OCI-LY3 (cell line): ENCODE measurements at regions not wholly inside any gene's neighbourhood (a gene's known extent, or its start where the extent isn't known, plus 50 kb on each side); places are given as distances from the start of the nearest gene placed in this dataset.

Experiments used
- H2AFZ ChIP-seq: fragments of 200-600, 300-600 bp; shearing (Covaris generic); 2 replicates; pipeline ENCODE4 v1.6.0; 2014; ENCODE audit warnings: antibody characterized with exemption, low read depth, low read length
- H3K27ac ChIP-seq: fragments of 200-600, 300-600 bp; sonication (generic); 2 replicates; pipeline ENCODE4 v1.5.1; 2014; ENCODE audit warnings: mild to moderate bottlenecking, low read length, moderate library complexity, mixed read lengths
- H3K27me3 ChIP-seq: fragments of 200-600, 300-600 bp; sonication (generic); 2 replicates; pipeline ENCODE4 v1.6.1; 2014; ENCODE audit warnings: low read depth, low read length, mixed read lengths
- H3K36me3 ChIP-seq: fragments of 200-600, 300-600 bp; sonication (generic); replicated peaks from 2 replicates; pipeline ENCODE3; 2014; ENCODE audit warnings: low read depth, low read length, mixed read lengths
- H3K4me1 ChIP-seq: fragments of 300-600, 200-600 bp; sonication (generic); 2 replicates; pipeline ENCODE4 v1.6.1; 2014; ENCODE audit warnings: low read length, mixed read lengths
- H3K4me2 ChIP-seq: fragments of 200-600, 300-600 bp; sonication (generic); 2 replicates; pipeline ENCODE4 v1.6.1; 2014; ENCODE audit warnings: low read length, mixed read lengths
- H3K4me3 ChIP-seq: fragments of 300-600, 200-600 bp; sonication (generic); 2 replicates; pipeline ENCODE4 v1.5.1; 2014; ENCODE audit warnings: antibody characterized with exemption, mild to moderate bottlenecking, low read length, moderate library complexity
- H3K79me2 ChIP-seq: fragments of 300-600, 200-600 bp; shearing (Covaris generic); 2 replicates; pipeline ENCODE4 v1.6.1; 2014; ENCODE audit warnings: mild to moderate bottlenecking, low read length, mixed read lengths
- H3K9ac ChIP-seq: fragments of 300-600, 200-600 bp; shearing (Covaris generic); 2 replicates; pipeline ENCODE4 v1.6.0; 2014; ENCODE audit warnings: mild to moderate bottlenecking, low read length, moderate library complexity
- H3K9me3 ChIP-seq: fragments of 200-600, 300-600 bp; shearing (Covaris generic); 2 replicates; pipeline ENCODE4 v1.6.1; 2014; ENCODE audit warnings: low read length, mixed read lengths; ENCODE audit not compliant: insufficient read depth
- H4K20me1 ChIP-seq: fragments of 200-600, 300-600 bp; sonication (generic); 2 replicates; pipeline ENCODE4 v1.6.1; 2016; ENCODE audit warnings: low read length, mixed read lengths; ENCODE audit not compliant: insufficient read depth
- EZH2phosphoT487 ChIP-seq: fragments of 200-600 bp; shearing (Covaris generic); IDR thresholded peaks from 2 replicates; pipeline ENCODE4 v1.6.1; 2018; ENCODE audit warnings: antibody characterized with exemption, mixed run types, low read depth
- TF ChIP-seq, protein P1 (sequence below): fragments of 200-600, 300-600 bp; sonication (generic); IDR thresholded peaks from 2 replicates; pipeline ENCODE4 v1.5.1; 2014; ENCODE audit warnings: antibody characterized with exemption, low read length, low read depth

DNA sequence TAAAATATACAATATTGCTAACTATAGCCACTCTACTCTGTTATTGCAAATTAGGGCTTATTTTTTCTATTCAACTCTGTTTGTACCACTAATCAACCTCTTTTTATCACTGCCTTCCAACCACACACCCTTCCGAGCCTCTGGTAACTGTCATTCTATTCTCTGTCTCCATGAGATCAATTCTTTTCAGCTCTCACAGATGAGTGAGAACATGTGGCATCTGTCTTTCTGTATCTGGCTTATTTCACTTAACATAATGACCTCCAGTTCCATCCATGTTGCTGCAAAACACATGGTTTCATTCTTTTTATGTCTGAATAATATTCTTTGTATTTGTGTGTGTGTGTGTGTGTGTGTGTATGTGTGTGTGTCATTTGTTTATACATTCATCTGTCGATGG lies 350.1 kb upstream of the DACH1 start:
- Histone ChIP-seq H3K4me1 (peaks cover 14% of the 10 kb centered on the region), H3K27me3 (no peaks in the 10 kb centered on the region), H3K4me2 (no peak overlapping the region), H3K27ac (no peak overlapping the region), H4K20me1 (no peaks in the 10 kb centered on the region), H2AFZ (no peak overlapping the region), H3K79me2 (no peaks in the 10 kb centered on the region), H3K36me3 (no peaks in the 10 kb centered on the region), H3K9ac (no peak overlapping the region), H3K4me3 (no peak overlapping the region), H3K9me3 (no peaks in the 10 kb centered on the region)
- TF ChIP-seq EZH2phosphoT487, result no peak
- TF ChIP-seq, protein P1, sequence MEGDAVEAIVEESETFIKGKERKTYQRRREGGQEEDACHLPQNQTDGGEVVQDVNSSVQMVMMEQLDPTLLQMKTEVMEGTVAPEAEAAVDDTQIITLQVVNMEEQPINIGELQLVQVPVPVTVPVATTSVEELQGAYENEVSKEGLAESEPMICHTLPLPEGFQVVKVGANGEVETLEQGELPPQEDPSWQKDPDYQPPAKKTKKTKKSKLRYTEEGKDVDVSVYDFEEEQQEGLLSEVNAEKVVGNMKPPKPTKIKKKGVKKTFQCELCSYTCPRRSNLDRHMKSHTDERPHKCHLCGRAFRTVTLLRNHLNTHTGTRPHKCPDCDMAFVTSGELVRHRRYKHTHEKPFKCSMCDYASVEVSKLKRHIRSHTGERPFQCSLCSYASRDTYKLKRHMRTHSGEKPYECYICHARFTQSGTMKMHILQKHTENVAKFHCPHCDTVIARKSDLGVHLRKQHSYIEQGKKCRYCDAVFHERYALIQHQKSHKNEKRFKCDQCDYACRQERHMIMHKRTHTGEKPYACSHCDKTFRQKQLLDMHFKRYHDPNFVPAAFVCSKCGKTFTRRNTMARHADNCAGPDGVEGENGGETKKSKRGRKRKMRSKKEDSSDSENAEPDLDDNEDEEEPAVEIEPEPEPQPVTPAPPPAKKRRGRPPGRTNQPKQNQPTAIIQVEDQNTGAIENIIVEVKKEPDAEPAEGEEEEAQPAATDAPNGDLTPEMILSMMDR, result no peak

DNA sequence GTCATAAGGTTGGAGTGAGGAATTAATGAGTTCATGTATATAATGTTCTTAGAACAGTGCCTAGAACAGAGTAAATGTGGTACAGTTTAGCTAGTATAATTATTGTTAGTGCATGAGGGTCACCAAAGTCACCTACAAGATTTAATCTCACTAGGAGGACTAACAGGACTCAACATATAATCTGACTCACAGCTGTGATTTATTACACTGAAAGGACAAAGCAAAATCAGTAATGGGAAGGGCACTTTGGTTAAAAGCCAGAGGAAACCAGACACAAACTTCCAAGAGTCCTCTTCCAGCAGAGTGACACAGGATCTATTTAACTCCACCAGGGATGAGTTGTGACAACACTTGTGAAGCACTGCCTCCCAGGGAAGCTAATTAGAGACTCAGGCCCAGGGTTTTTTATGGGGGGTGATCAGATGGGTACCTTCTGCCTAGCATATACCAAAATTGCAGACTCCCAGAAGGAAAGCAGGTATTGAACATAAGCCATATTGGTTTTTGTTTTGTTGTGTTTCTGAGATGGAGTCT lies 341.2 kb upstream of the DACH1 start:
- H3K36me3 ChIP-seq, result no peaks in the 10 kb centered on the region
- H3K4me3 ChIP-seq, result no peak overlapping the region
- no peaks in the 10 kb centered on the region for H3K4me1 ChIP-seq
- no peaks in the 10 kb centered on the region for H3K9me3 ChIP-seq
- no peak overlapping the region for H3K4me2 ChIP-seq
- no peaks in the 10 kb centered on the region for H3K27me3 ChIP-seq
- no peaks in the 10 kb centered on the region for H3K79me2 ChIP-seq
- H3K27ac ChIP-seq, result no peak overlapping the region
- no peak overlapping the region for H3K9ac ChIP-seq
- H4K20me1 ChIP-seq, result no peaks in the 10 kb centered on the region
- TF ChIP-seq, protein P1, result no peak
- TF ChIP-seq EZH2phosphoT487, result no peak
- H2AFZ ChIP-seq, result no peak overlapping the region

DNA sequence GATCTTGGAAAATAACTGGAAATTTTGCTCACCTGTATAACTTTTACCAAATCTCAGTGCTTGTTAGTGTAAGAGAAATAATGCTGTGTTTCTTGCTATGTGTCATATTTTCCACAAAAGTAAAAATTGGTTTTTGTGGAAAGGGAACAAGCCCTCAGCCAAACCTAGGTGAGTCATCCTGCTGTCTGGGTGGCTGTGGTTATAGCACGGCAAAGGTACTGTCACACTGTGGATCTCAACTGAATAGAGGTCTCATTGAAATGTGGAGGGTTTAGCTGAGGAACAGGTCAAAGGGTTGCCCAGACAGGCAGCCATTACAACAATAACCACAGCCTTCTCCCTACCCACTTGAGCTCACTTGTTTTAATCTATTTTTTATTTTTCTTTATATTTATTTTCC lies 338.8 kb upstream of the DACH1 start:
- Histone ChIP-seq H3K4me2 (no peak overlapping the region), H4K20me1 (no peaks in the 10 kb centered on the region), H2AFZ (no peak overlapping the region), H3K9ac (no peak overlapping the region), H3K9me3 (no peaks in the 10 kb centered on the region), H3K4me1 (no peaks in the 10 kb centered on the region), H3K79me2 (no peaks in the 10 kb centered on the region), H3K4me3 (no peak overlapping the region), H3K27me3 (no peaks in the 10 kb centered on the region), H3K36me3 (no peaks in the 10 kb centered on the region), H3K27ac (no peak overlapping the region)
- TF ChIP-seq EZH2phosphoT487, result no peak
- TF ChIP-seq, protein P1, result no peak

DNA sequence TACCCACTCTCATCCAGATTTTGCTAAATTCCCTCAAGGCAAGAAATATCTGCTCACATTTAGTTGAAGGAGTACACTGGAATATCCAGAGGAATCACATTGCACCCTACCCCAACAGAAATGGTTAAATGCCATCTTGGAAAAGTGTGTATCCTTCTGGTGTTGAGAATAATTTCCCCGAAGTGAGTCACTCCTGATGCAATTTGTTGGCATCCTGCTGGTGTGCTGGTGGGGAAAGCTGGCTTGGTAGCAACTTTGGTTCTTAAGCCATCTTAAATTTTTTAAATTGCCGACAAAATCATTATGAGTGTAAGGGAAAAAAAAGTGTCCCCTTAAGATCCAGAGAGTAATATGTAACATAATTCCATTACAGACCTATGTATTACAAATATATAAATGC lies 337.3 kb upstream of the DACH1 start:
- TF ChIP-seq, protein P1, result no peak
- TF ChIP-seq EZH2phosphoT487, result no peak
- H3K79me2 ChIP-seq, result no peaks in the 10 kb centered on the region
- H3K36me3 ChIP-seq, result no peaks in the 10 kb centered on the region
- no peak overlapping the region for H3K27ac ChIP-seq
- no peak overlapping the region for H3K4me2 ChIP-seq
- no peaks in the 10 kb centered on the region for H3K27me3 ChIP-seq
- no peaks in the 10 kb centered on the region for H3K9me3 ChIP-seq
- H2AFZ ChIP-seq, result no peak overlapping the region
- no peaks in the 10 kb centered on the region for H4K20me1 ChIP-seq
- no peak overlapping the region for H3K9ac ChIP-seq
- H3K4me1 ChIP-seq, result peaks cover 6% of the 10 kb centered on the region
- no peak overlapping the region for H3K4me3 ChIP-seq
